CD4-positive, alpha-beta T cell treated with Interleukin-2 at 100 ng/mL for 4 hours (primary cell): ENCODE measurements at regions not wholly inside any gene's neighbourhood (a gene's known extent, or its start where the extent isn't known, plus 50 kb on each side); places are given as distances from the start of the nearest gene placed in this dataset.

ENCODE experiments used
- DNase-seq: peaks from one replicate; pipeline ENCODE4 v3.0.0-alpha.2; 2020; ENCODE audit warnings: low spot score

- no peak for DNase-seq
Observed at GRCh38 chr5:4319478-4320128, 724.0 kb downstream of the IRX1 start.

DNA sequence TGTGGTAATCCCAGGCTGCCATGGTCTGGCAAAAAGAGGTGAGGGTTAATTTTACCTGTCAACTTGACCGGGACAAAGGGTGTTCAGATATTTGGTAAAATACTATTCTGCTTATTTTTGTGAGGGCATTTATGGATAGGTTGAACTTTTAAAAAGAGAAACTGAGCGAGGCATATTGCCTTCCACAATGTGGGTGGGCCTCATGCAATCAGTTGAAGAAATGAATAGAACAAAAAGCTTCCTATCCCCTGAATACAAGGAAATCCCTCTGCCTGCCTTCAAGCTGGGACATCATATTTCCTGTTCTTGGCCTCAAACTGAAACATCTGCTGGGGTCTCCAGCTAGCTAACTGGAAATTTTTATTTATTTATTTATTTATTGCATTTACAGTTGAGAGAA, 734.7 kb downstream of the IRX1 start:
- DNase-seq, result no peak

DNA sequence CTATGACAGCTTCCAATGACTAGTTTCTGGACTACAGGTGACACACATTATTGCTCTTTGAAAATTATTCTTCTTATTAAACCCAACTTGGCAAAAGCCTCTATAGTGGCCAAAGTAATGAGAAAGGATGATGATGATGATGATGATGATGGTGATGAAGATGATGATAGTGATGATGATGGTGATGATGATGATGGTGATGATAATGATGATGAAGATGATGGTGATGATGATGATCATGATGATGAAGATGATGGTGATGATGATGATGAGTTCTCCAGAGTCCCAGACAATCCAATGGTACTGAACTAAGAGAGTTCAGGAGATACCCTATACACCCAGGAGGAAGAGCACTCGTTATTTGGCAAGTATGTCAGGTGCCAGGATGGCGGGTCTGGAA, 739.4 kb downstream of the IRX1 start:
- no peak for DNase-seq

GRCh38 chr5:4337519-4337918, 741.9 kb downstream of the IRX1 start:
- no peak for DNase-seq

DNA sequence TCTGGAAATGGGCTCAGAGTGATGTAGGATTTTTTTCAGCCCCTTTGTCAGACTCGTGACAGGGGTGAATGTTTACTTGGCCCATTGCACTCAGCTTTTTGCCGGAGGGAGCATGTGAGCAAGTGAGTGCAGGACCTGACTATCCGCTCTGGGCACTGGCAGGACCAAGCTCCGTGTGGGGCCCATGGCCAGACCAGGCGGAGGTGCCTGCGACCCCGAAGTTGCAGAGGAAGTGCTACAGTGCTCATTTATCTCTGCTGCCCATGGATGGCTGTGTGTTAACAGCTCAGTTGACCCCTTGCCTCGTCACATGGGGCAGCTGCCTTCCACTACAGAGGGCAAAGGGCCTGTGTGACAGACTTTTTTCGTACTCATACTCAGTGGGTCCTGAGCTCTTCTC, 744.3 kb downstream of the IRX1 start:
- DNase-seq, result no peak

GRCh38 chr5:4345850-4346249, 750.2 kb downstream of the IRX1 start:
- DNase-seq, result no peak

DNA sequence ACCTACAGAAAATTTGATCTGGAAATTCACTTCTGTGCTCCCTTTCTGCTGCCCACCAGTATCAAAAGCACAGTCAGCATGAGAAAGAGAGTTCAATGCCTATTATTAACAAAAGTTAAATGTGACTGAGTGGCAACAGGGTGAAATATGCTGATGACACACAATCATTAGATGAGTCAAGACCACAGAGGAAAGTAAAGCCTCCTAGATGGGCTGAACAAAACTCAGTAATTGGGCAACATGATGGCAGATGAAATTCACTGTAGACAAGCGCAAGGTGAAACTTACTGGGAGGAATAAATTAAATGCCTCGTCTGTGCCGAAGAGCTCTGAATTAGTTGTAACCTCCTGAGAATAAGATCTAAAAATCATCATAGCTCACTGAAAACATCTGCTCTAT, 752.8 kb downstream of the IRX1 start:
- DNase-seq, result no peak

- no peak for DNase-seq
Observed at GRCh38 chr5:4348919-4349318, 753.3 kb downstream of the IRX1 start.

GRCh38 chr5:4356201-4356600, 760.6 kb downstream of the IRX1 start:
- DNase-seq, result no peak

DNA sequence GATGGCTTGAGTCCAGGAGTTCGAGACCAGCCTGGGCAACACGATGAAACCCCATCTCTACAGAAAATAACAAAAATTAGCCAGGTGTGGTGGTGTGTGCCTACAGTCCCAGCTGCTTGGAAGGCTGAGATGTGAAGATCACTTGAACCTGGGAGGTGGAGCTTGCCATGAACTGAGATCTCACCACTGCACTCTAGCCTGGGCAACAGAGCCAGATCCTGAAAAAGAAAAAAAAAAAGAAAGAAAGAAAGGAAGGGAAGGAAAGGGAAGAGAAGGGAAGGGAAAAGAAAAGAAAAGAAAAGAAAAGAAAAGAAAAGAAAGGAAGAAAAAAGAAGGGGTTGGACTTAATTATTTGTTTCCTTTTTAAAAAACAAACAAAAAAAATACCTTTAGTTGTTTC, 764.2 kb downstream of the IRX1 start:
- no peak for DNase-seq

- no peak for DNase-seq
Observed at GRCh38 chr5:4361753-4362152, 766.1 kb downstream of the IRX1 start.

- DNase-seq, result no peak
Observed at GRCh38 chr5:4362411-4362810, 766.8 kb downstream of the IRX1 start.

DNA sequence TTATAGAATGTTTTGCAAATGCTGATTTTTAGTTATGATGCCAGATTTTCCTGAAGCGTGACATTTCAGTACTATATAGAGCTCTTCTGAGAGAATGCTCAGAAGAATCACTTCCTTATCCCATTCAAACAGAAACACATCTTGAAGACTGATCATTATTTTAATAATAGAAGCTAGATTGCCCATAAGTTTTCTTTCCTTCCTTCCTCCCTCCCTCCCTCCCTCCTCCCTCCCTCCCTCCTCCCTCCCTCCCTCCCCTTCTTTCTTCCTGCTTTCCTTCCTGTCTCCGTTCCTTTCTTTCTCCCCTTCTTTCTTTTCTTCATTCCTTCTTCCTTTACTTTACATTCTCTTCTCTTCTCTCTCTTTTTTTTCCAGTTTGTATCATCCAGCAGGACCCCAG, 767.4 kb downstream of the IRX1 start:
- no peak for DNase-seq

DNA sequence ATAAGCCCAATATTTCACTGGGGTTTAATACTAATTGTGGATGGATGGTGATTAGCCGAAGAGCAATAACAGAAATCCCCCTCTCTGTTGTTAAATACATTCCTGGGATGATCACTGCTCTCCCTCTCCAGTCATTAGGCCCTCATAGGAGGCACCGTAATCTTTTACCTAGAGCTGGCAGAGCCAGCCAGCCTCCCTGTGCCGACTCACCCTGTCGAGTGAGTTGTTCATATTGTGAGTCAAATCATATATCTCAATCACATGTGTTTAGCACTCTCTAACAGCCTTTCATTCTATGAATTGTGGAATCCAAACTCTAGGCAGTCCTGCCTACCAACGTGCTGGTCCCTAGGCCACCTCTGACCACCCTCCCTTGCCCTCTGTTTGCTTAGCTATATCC, 771.0 kb downstream of the IRX1 start:
- no peak for DNase-seq

DNA sequence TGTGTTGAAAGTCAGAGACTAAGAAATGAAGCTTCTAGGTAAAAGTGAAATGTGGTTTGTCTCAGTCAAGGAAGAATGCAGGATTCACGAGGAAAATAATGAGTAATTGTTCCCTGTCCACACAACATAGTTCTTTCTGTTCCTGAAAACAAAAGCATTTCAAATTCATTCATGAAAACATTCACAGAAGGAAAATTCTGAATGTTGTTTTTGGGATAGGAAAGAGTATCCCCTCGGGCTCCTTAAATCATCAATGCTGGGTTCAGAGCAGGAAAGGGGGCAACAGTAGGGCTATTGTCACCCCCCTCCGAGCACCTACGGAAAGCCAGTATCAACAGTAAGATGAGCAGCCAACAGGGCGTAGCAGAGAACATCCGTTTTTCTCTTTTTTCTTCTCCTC, 769.9 kb upstream of the ADAMTS16 start:
- no peak for DNase-seq

- DNase-seq, result no peak
Observed at GRCh38 chr5:4372481-4372880, 767.6 kb upstream of the ADAMTS16 start.

- no peak for DNase-seq
Observed at GRCh38 chr5:4373051-4373820, 766.9 kb upstream of the ADAMTS16 start.

DNA sequence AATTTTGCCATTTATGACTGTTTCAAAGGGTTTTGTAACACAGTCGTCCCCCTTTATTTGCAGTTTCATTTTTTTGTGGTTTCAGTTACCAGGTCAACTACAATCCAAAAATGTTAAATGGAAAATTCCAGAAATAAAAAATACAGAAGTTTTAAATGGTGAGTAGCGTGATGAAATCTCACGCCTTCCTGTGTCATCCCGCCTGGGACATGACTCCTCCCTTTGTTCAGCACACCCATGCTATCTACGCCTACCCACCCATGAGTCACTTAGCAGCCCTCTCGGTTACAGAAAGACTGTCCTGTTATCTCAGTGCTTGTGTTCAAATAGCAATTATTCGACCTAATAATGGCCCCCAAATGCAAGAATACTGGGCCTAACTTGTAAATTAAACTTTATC, 765.3 kb upstream of the ADAMTS16 start:
- no peak for DNase-seq

DNA sequence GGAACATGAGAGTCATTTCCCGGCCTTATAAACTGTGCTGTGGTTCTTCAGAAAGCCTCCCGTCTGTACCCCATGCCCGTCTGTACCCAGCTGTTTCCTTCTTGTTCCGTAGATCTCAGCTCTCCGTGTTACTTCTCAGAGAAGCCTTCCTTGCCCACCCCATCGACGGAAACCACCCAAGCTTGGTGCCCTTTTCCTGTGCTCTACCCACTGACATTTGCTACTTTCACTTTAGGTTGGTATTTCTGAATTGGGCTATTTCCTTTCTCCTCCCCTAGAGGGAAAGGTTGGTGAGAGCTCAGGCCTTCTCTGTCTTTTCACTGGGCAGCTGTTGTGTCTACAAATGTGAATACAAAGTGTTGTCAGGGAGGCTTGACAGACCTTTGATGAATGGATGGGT, 764.5 kb upstream of the ADAMTS16 start:
- DNase-seq, result no peak

DNA sequence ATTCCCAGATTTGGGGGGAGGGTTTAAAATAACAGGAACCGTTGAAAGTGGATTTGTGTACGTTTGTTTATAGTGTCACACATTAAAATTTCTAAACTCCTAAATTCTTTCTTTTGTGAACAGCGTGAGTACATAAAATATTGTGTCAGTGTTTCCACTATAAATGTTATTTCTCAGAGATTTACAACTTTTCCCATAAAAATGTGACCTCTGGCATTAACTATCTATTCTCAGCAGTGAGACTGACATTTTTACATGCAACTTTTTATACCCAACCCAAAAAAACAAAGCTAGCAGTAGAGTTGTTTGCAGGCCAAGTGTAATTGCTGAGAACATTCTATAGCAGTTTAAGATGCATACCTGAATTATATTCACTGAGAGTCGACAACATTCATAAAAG, 757.0 kb upstream of the ADAMTS16 start:
- DNase-seq, result no peak

- DNase-seq, result no peak
Observed at GRCh38 chr5:4383518-4384198, 756.5 kb upstream of the ADAMTS16 start.

- no peak for DNase-seq
Observed at GRCh38 chr5:4384649-4385048, 755.5 kb upstream of the ADAMTS16 start.

DNA sequence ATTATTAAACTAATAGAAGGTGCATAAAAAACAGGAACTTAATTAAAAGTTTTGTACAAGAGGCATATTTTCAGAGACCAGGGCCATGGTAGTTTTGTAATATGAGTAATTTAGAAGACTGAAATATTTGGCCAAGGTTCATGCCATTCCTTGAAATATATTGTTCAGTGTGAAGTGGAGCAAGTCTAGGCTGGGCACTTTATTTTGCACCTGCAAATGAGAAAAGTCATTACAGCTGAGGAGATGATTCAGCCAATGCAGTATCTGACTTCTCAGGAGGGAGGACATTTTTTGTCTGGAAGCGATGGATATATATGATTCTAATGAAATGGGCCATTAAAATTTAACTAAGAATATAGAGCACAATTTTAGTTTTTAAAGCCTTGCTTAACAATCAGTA, 754.0 kb upstream of the ADAMTS16 start:
- no peak for DNase-seq
